ENCODE measurements at regions not wholly inside any gene's neighbourhood (a gene's known extent, or its start where the extent isn't known, plus 50 kb on each side); places are given as distances from the start of the nearest gene placed in this dataset.

DNA sequence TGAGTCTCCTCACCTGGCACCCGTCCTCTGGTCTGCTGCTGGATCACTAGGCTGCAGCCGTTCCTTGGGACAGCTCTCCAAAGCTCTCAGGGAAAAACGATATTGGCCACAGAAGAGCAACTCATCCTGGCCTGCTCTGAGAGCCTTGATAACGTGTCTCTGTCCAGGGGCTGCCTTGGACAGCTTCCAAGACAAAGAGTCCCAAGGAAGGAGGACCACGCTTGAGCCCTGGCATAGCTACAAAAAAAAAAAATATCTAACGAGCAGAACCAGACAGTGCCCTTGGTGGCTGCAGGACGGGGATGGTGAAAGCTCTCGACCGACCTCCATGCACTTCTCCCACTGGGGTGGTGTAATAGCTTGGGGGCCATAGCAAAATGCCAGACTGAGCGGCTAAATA, 589.6 kb downstream of the NPHP4 start:
- no peaks in the 10 kb centered on the region for H3K4me1 ChIP-seq (ENCODE audit: control insufficient read depth in 4 of 4, insufficient read depth in 4 of 4, low read length in 3 of 4)
- no peak overlapping the region for H3K4me3 ChIP-seq (ENCODE audit: low read depth in 1 of 3, low read length in 3 of 3)
- no peak overlapping the region for H3K9ac ChIP-seq (ENCODE audit: low read depth in 1 of 2, low read length in 2 of 2)
- no peaks in the 10 kb centered on the region for H3K9me3 ChIP-seq (ENCODE audit: control insufficient read depth in 4 of 4, low read length in 3 of 4)
- no peaks in the 10 kb centered on the region for H3K27me3 ChIP-seq (ENCODE audit: control insufficient read depth in 4 of 4, insufficient read depth in 4 of 4, low read length in 3 of 4)
- WGBS, result 82% methylated on average over 10 of the region's 10 CpGs
- no peak for DNase-seq (ENCODE audit: low spot score)
- no peak for TF ChIP-seq ATF3 (IDR thresholded peaks at IDR 0.05)
- TF ChIP-seq, protein P1, sequence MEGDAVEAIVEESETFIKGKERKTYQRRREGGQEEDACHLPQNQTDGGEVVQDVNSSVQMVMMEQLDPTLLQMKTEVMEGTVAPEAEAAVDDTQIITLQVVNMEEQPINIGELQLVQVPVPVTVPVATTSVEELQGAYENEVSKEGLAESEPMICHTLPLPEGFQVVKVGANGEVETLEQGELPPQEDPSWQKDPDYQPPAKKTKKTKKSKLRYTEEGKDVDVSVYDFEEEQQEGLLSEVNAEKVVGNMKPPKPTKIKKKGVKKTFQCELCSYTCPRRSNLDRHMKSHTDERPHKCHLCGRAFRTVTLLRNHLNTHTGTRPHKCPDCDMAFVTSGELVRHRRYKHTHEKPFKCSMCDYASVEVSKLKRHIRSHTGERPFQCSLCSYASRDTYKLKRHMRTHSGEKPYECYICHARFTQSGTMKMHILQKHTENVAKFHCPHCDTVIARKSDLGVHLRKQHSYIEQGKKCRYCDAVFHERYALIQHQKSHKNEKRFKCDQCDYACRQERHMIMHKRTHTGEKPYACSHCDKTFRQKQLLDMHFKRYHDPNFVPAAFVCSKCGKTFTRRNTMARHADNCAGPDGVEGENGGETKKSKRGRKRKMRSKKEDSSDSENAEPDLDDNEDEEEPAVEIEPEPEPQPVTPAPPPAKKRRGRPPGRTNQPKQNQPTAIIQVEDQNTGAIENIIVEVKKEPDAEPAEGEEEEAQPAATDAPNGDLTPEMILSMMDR (IDR thresholded peaks at IDR 0.05; ENCODE audit: low read depth, low read length, missing input control), result no peak
- TF ChIP-seq REST (IDR thresholded peaks at IDR 0.05), result no peak
- TF ChIP-seq ZBTB33 (IDR thresholded peaks at IDR 0.05), result no peak
- no peak for TF ChIP-seq HNF4A (conservative IDR thresholded peaks at IDR 0.05)
- no peak for TF ChIP-seq EGR1 (IDR thresholded peaks at IDR 0.05; ENCODE audit: low read depth in 2 of 2)
- no peak for TF ChIP-seq SP1 (IDR thresholded peaks at IDR 0.05)
- no peak for TF ChIP-seq YY1 (IDR thresholded peaks at IDR 0.05)
- TF ChIP-seq HNF4G (IDR thresholded peaks at IDR 0.05), result no peak
- TF ChIP-seq RXRA (IDR thresholded peaks at IDR 0.05), result no peak
- no peak for TF ChIP-seq RAD21 (IDR thresholded peaks at IDR 0.05)
- TF ChIP-seq JUND (IDR thresholded peaks at IDR 0.05), result no peak
- no peak for TF ChIP-seq MAX (IDR thresholded peaks at IDR 0.05)
- no peaks in the 10 kb centered on the region for H3K36me3 ChIP-seq (ENCODE audit: control insufficient read depth in 4 of 4, insufficient read depth in 3 of 4, low read depth in 1 of 4, low read length in 3 of 4)
- no peak overlapping the region for H3K27ac ChIP-seq (ENCODE audit: low read depth in 1 of 2, low read length in 2 of 2)

DNA sequence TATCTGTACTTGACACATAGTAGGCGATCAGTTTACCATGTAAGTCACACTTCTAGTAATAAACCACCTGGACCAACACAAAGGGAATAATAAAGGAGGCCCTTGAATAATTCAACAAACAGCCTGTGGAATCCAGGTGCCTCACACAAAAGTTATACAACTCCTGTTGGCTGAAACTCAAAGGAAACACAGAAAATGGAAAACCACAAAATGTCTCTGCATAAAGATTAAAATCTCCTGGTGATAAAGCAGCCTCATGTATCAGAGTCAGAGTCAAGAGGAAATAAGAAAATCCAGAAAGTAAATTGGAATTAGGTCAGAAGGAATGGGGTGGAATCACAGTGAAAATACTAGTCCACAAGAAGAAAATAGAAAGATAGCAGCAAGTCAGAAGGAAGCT, 592.5 kb downstream of the NPHP4 start:
- TF ChIP-seq RAD21 (IDR thresholded peaks at IDR 0.05) (no peak), FOXA2 (IDR thresholded peaks at IDR 0.05) (no peak), RXRA (IDR thresholded peaks at IDR 0.05) (no peak), HNF4A (conservative IDR thresholded peaks at IDR 0.05) (no peak), MAX (IDR thresholded peaks at IDR 0.05) (no peak)
- no peaks in the 10 kb centered on the region for H3K4me1 ChIP-seq (ENCODE audit: control insufficient read depth in 4 of 4, insufficient read depth in 4 of 4, low read length in 3 of 4)
- H3K9me3 ChIP-seq (ENCODE audit: control insufficient read depth in 4 of 4, low read length in 3 of 4), result peaks cover 0 to 4% (median under 1%) of the 10 kb centered on the region in 4 donors
- no peak overlapping the region for H3K4me3 ChIP-seq (ENCODE audit: low read depth in 1 of 3, low read length in 3 of 3)
- 50% methylated on average over 1 of the region's 1 CpG for WGBS
- DNase-seq (ENCODE audit: low spot score), result no peak
- H3K27me3 ChIP-seq (ENCODE audit: control insufficient read depth in 4 of 4, insufficient read depth in 4 of 4, low read length in 3 of 4), result no peaks in the 10 kb centered on the region
- no peak overlapping the region for H3K27ac ChIP-seq (ENCODE audit: low read depth in 1 of 2, low read length in 2 of 2)
- no peak overlapping the region for H3K9ac ChIP-seq (ENCODE audit: low read depth in 1 of 2, low read length in 2 of 2)
- no peaks in the 10 kb centered on the region for H3K36me3 ChIP-seq (ENCODE audit: control insufficient read depth in 4 of 4, insufficient read depth in 3 of 4, low read depth in 1 of 4, low read length in 3 of 4)
